Vagina (tissue), 2 donors: ENCODE measurements at regions not wholly inside any gene's neighbourhood (a gene's known extent, or its start where the extent isn't known, plus 50 kb on each side); places are given as distances from the start of the nearest gene placed in this dataset.

ENCODE experiments used
- DNase-seq, 2 donors: peaks; one replicate each; pipeline ENCODE4 v3.0.0-alpha.2; 2017; ENCODE audit errors: extremely low spot score in 2 of 2
- H3K27ac ChIP-seq: fragments of 200-600 bp; sonication (generic); one replicate; pipeline ENCODE4 v1.5.1; 2019
- H3K27me3 ChIP-seq: fragments of 200-600 bp; sonication (generic); one replicate; pipeline ENCODE4 v1.5.1; 2019
- H3K36me3 ChIP-seq, 2 donors: fragments of 200-600 bp; sonication (generic); one replicate each; pipeline ENCODE4 v1.5.1; 2017 to 2019
- H3K4me1 ChIP-seq: fragments of 200-600 bp; sonication (generic); one replicate; pipeline ENCODE4 v1.5.1; 2019
- H3K4me3 ChIP-seq, 2 donors: fragments of 200-600 bp; sonication (generic); 1 replicate in 1 of 2; 2 replicates in 1 of 2; pipeline ENCODE4 v1.5.1; 2016 to 2019
- H3K9me3 ChIP-seq: fragments of 200-600 bp; sonication (generic); one replicate; pipeline ENCODE4 v1.5.1; 2019
- POLR2A ChIP-seq, 2 donors: fragments of 450-650 bp; IDR thresholded peaks; one replicate each; pipeline ENCODE4 v1.6.1; 2017; ENCODE audit warnings: antibody characterized with exemption in 2 of 2, mild to moderate bottlenecking in 2 of 2, moderate library complexity in 2 of 2
- POLR2AphosphoS5 ChIP-seq, 2 donors: sonication (generic); formaldehyde crosslinking; IDR thresholded peaks; one replicate each; pipeline ENCODE4 v1.9.0; 2017; ENCODE audit warnings: antibody characterized with exemption in 2 of 2, mild to moderate bottlenecking in 2 of 2, low read depth in 1 of 2; ENCODE audit not compliant: insufficient read depth in 1 of 2
- intact Hi-C: fragments of 100-400 bp; cut with DNase I; formaldehyde crosslinking; loops from one replicate; pipeline ENCODE4 v1.15.1; 2023
- TF ChIP-seq, protein P1 (sequence below), 3 experiments: fragments of 450-650 bp in 2 of 3; fragments of 200-600 bp in 1 of 3; sonication (generic) in 1 of 3; IDR thresholded peaks; one replicate each; pipeline ENCODE4 v1.5.1; 2017 to 2019; ENCODE audit warnings: antibody characterized with exemption in 3 of 3, mild to moderate bottlenecking in 2 of 3, moderate library complexity in 2 of 3

DNA sequence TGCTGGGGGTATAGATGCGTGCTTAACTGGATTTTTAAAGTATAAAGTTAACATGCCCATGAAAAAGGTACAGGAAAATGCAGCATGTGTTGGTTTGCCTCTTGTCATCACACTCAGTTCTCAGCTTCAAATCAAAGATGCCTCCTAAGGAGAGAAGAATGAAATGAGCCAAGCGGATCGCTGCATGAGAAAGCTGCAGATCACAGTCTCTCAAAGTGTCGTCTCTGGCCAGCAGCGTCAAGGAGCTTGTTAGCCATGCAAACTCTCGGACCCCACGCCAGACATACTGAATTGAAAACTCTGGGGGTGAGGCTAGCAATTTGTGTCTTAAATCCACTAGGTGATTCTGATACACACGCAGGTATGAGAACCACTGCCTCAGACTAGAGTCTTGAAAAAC, 297.2 kb downstream of the AJAP1 start:
- Histone ChIP-seq H3K27me3 (no peaks in the 10 kb centered on the region), H3K4me3 (no peak overlapping the region), H3K27ac (no peak overlapping the region), H3K36me3 (no peaks in the 10 kb centered on the region), H3K9me3 (no peaks in the 10 kb centered on the region), H3K4me1 (no peaks in the 10 kb centered on the region)
- TF ChIP-seq POLR2A (IDR thresholded peaks at IDR 0.05) (no peak), POLR2AphosphoS5 (IDR thresholded peaks at IDR 0.05; ENCODE audit: insufficient read depth in 1 of 2, low read depth in 1 of 2) (no peak)
- TF ChIP-seq, protein P1, sequence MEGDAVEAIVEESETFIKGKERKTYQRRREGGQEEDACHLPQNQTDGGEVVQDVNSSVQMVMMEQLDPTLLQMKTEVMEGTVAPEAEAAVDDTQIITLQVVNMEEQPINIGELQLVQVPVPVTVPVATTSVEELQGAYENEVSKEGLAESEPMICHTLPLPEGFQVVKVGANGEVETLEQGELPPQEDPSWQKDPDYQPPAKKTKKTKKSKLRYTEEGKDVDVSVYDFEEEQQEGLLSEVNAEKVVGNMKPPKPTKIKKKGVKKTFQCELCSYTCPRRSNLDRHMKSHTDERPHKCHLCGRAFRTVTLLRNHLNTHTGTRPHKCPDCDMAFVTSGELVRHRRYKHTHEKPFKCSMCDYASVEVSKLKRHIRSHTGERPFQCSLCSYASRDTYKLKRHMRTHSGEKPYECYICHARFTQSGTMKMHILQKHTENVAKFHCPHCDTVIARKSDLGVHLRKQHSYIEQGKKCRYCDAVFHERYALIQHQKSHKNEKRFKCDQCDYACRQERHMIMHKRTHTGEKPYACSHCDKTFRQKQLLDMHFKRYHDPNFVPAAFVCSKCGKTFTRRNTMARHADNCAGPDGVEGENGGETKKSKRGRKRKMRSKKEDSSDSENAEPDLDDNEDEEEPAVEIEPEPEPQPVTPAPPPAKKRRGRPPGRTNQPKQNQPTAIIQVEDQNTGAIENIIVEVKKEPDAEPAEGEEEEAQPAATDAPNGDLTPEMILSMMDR (IDR thresholded peaks at IDR 0.05), result no peak
- intact Hi-C loops, result loop anchor here (5.0 kb wide), 1 partner anchor 874 kb away; no protein-coding TSS in a partner anchor
- DNase-seq, result no peak

DNA sequence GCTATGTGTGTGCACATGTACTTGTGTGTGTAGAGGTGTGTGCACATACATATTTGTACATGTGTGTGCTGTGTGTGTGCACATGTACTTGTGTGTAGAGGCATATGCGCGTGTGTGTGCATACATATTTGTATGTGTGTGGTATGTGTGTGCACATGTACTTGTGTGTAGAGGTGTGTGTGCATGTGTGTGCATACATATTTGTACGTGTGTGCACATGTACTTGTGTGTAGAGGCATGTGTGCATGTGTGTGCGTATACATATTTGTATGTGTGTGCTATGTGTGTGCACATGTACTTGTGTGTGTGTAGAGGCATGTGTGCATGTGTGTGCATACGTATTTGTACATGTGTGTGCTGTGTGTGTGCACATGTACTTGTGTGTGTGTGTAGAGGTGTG, 291.9 kb downstream of the AJAP1 start:
- Histone ChIP-seq H3K9me3 (no peaks in the 10 kb centered on the region), H3K4me3 (no peak overlapping the region), H3K36me3 (no peaks in the 10 kb centered on the region), H3K27me3 (no peaks in the 10 kb centered on the region), H3K27ac (no peak overlapping the region), H3K4me1 (no peaks in the 10 kb centered on the region)
- no peak for DNase-seq
- intact Hi-C loops, result no loop called here
- TF ChIP-seq, protein P1 (IDR thresholded peaks at IDR 0.05), result no peak
- TF ChIP-seq POLR2AphosphoS5 (IDR thresholded peaks at IDR 0.05; ENCODE audit: insufficient read depth in 1 of 2, low read depth in 1 of 2) (no peak), POLR2A (IDR thresholded peaks at IDR 0.05) (no peak)

DNA sequence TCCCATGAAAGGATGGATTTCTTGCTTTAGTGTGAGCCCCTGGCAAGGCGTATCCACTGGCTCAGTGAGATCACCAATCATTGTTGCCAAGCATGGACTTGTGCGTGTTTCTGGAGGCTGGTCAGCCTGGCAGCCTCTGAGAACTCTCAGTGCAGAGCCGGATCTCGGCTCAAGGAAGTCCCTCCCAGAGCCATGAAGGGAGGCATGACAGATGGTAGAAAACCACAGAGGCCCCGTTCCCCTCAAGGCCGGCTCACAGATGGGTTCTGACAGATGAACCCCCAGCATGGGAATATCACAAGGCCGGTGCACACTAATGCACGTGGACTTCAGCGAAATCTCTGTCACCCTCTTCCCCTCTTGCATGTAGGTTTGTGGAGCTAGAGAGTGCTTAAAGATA, 290.5 kb downstream of the AJAP1 start:
- H3K4me3 ChIP-seq, result no peak overlapping the region
- DNase-seq, result no peak
- H3K27me3 ChIP-seq, result no peaks in the 10 kb centered on the region
- TF ChIP-seq, protein P1 (IDR thresholded peaks at IDR 0.05), result no peak
- no peak for TF ChIP-seq POLR2AphosphoS5 (IDR thresholded peaks at IDR 0.05; ENCODE audit: insufficient read depth in 1 of 2, low read depth in 1 of 2)
- TF ChIP-seq POLR2A (IDR thresholded peaks at IDR 0.05), result no peak
- H3K9me3 ChIP-seq, result no peaks in the 10 kb centered on the region
- H3K4me1 ChIP-seq, result no peaks in the 10 kb centered on the region
- intact Hi-C loops, result no loop called here
- H3K36me3 ChIP-seq, result no peaks in the 10 kb centered on the region
- no peak overlapping the region for H3K27ac ChIP-seq

DNA sequence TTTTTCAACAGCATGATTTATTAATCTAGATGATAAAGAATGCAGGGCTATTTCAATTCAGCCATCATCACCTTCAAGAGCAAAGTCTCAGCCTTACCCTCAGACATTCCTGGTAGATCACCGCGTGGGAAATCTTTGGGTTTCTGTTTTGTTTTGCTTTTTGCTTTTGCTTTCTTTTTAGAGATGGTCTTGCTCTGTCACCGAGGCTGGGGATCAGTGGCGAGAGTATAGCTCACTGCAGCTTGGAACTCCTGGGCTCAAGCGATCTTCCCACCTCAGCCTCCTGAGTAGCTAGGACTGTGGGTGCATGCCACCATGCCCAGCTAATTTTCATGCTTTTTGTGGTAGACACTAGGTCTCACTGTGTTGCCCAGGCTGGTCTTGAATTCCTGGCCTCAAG, 289.7 kb downstream of the AJAP1 start:
- no peak for DNase-seq
- no peaks in the 10 kb centered on the region for H3K4me1 ChIP-seq
- H3K9me3 ChIP-seq, result no peaks in the 10 kb centered on the region
- no peaks in the 10 kb centered on the region for H3K27me3 ChIP-seq
- intact Hi-C loops, result no loop called here
- H3K27ac ChIP-seq, result no peak overlapping the region
- H3K36me3 ChIP-seq, result no peaks in the 10 kb centered on the region
- no peak for TF ChIP-seq POLR2AphosphoS5 (IDR thresholded peaks at IDR 0.05; ENCODE audit: insufficient read depth in 1 of 2, low read depth in 1 of 2)
- H3K4me3 ChIP-seq, result no peak overlapping the region

DNA sequence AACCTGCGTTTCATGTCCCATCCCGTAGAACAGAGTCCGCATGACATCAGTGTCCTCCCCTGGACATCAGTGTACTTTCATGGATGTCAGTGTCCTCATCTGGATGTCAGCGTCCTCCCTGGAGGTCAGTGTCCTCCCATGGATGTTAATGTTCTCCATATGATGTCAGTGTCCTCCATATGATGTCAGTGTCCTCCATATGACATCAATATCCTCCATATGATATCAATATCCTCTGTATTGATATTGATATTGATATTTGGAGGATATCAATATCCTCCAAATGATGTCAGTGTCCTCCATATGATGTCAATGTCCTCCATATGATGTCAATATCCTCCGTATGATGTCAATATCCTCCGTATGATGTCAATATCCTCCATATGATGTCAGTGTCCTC, 284.9 kb downstream of the AJAP1 start:
- Histone ChIP-seq H3K9me3 (no peaks in the 10 kb centered on the region), H3K36me3 (no peaks in the 10 kb centered on the region), H3K4me1 (no peaks in the 10 kb centered on the region), H3K27me3 (no peaks in the 10 kb centered on the region), H3K27ac (no peak overlapping the region), H3K4me3 (no peak overlapping the region)
- no peak for TF ChIP-seq POLR2A (IDR thresholded peaks at IDR 0.05)
- intact Hi-C loops, result no loop called here
- DNase-seq, result no peak

DNA sequence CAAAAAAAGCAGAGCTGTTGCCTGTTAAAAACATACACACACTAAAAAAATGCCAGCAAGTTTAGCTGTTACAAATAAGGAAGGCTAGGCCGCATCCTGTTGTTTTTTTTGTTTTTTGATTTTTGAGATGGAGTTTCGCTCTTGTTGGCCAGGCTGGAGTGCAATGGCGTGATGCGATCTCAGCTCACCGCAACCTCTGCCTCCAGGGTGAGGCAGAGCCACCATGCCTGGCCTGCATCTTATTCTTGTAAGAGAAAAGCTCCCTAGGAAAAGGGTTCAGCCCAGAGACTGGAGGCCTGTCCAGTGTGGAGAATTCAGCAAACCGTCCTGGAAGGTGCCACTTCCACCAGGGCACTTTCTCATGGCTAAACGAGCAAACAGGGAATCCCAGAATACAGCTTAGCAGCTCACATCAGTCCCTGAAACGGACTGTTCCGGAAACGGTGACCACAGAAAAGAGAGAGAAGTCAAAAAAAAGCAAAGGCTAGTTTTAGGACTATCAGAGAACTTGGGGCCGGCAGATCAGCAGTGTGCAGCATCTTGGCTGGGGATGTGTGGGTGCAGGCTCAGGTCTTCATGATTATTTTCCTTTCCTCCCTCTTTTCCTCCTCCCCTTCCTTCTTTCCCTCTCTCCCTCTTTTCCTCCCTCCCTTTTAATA, 283.6 kb downstream of the AJAP1 start:
- DNase-seq, result no peak
- Histone ChIP-seq H3K27me3 (no peaks in the 10 kb centered on the region), H3K9me3 (no peaks in the 10 kb centered on the region), H3K4me3 (no peak overlapping the region), H3K36me3 (no peaks in the 10 kb centered on the region), H3K4me1 (no peaks in the 10 kb centered on the region), H3K27ac (no peak overlapping the region)
- TF ChIP-seq POLR2A (IDR thresholded peaks at IDR 0.05) (no peak), POLR2AphosphoS5 (IDR thresholded peaks at IDR 0.05; ENCODE audit: insufficient read depth in 1 of 2, low read depth in 1 of 2) (no peak)
- TF ChIP-seq, protein P1 (IDR thresholded peaks at IDR 0.05), result no peak
- intact Hi-C loops, result no loop called here
